ENCODE measurements at regions not wholly inside any gene's neighbourhood (a gene's known extent, or its start where the extent isn't known, plus 50 kb on each side); places are given as distances from the start of the nearest gene placed in this dataset.

GRCh38 chr6:92582211-92582610 is 837.1 kb downstream of the EPHA7 start:
- TF ChIP-seq CTCF (IDR thresholded peaks at IDR 0.05) (no peak), POLR2A (IDR thresholded peaks at IDR 0.05) (no peak)
